Progenitor cell of endocrine pancreas (in vitro differentiated cells): ENCODE measurements at regions not wholly inside any gene's neighbourhood (a gene's known extent, or its start where the extent isn't known, plus 50 kb on each side); places are given as distances from the start of the nearest gene placed in this dataset.

Source experiments
- DNase-seq: peaks from one replicate; pipeline ENCODE4 v3.0.0; 2021; ENCODE audit warnings: low spot score; ENCODE audit not compliant: unreplicated experiment
- H3K27ac Mint-ChIP-seq: 2 replicates; pipeline ENCODE4 v1.8.0; 2021; ENCODE audit warnings: mild to moderate bottlenecking, moderate library complexity, mixed read lengths
- H3K27me3 Mint-ChIP-seq: 2 replicates; pipeline ENCODE4 v1.8.0; 2021; ENCODE audit warnings: mixed read lengths
- H3K36me3 Mint-ChIP-seq: 2 replicates; pipeline ENCODE4 v1.8.0; 2022; ENCODE audit warnings: mixed read lengths; ENCODE audit not compliant: insufficient read depth
- H3K4me1 Mint-ChIP-seq: 2 replicates; pipeline ENCODE4 v1.8.0; 2021; ENCODE audit warnings: low read depth, mixed read lengths
- H3K4me3 Mint-ChIP-seq: 2 replicates; pipeline ENCODE4 v1.8.0; 2021; ENCODE audit warnings: low read depth, mild to moderate bottlenecking, moderate library complexity, mixed read lengths
- H3K9me3 Mint-ChIP-seq: 2 replicates; pipeline ENCODE4 v1.8.0; 2021; ENCODE audit warnings: low read depth, mixed read lengths
- TF ChIP-seq, protein P1 (sequence below): fragments of 200-600 bp; sonication (generic); IDR thresholded peaks from one replicate; pipeline ENCODE4 v1.5.0; 2021; ENCODE audit warnings: antibody characterized with exemption, mild to moderate bottlenecking; ENCODE audit not compliant: unreplicated experiment

DNA sequence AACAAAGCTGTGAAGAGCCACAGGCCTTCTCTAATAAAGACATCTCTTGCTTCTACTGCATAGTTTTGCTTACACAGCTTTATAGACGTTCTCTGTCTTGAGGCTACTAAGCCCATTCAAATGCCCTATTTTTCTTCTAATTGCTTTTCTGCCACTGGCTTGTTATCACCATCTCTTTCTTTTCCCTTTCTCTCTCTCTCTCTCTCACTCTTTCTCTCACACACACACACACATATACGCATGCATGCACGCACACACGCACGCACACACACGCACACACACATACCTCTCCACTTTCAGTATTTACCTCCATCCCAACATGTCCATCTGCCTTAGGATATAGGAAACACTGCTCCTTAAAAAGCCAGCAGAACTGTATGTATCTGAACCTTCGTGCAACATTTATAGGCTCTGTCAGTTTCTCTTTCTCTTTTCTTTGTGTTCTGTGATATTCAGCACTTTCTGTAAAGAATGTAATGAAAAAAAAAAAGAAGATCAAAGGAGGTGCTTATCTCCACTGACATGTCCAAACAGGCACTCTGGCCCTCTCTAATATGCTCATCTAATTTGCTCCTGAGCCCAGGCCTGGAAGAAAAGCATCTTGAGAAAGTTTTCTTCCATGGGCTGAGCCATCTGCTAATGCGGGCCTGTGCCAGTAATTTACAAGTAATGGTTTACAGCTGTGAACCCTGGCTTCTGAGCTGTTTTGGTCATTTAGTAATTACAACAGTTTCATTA lies 1046.7 kb upstream of the MAP3K7 start:
- Mint-ChIP-seq H3K4me3 (no peak overlapping the region), H3K27ac (no peak overlapping the region), H3K9me3 (no peaks in the 10 kb centered on the region), H3K27me3 (no peaks in the 10 kb centered on the region), H3K4me1 (peaks cover 4% of the 10 kb centered on the region), H3K36me3 (no peaks in the 10 kb centered on the region)
- no peak for DNase-seq
- TF ChIP-seq, protein P1, sequence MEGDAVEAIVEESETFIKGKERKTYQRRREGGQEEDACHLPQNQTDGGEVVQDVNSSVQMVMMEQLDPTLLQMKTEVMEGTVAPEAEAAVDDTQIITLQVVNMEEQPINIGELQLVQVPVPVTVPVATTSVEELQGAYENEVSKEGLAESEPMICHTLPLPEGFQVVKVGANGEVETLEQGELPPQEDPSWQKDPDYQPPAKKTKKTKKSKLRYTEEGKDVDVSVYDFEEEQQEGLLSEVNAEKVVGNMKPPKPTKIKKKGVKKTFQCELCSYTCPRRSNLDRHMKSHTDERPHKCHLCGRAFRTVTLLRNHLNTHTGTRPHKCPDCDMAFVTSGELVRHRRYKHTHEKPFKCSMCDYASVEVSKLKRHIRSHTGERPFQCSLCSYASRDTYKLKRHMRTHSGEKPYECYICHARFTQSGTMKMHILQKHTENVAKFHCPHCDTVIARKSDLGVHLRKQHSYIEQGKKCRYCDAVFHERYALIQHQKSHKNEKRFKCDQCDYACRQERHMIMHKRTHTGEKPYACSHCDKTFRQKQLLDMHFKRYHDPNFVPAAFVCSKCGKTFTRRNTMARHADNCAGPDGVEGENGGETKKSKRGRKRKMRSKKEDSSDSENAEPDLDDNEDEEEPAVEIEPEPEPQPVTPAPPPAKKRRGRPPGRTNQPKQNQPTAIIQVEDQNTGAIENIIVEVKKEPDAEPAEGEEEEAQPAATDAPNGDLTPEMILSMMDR = no peak

DNA sequence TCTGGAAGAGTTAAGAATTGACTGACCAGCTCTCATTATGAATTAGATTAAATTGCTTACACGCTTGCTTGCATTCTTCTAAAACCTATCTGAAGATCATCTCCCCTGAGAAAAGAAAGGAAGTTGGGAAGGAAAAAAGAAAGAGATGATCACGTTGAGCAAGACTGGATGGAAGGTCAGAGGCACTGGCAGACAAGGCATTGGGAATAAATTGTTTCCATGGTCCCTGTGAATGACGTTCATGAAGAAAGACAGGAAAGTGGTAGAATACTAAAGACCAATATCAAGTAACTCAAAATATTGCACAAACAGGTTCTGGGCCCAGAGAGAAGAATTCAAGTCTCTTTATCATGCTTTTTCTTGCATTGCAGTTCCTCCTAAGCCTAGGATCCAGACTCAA lies 1045.4 kb upstream of the MAP3K7 start:
- Mint-ChIP-seq H3K9me3 (no peaks in the 10 kb centered on the region), H3K27ac (no peak overlapping the region), H3K36me3 (no peaks in the 10 kb centered on the region), H3K4me3 (no peak overlapping the region), H3K4me1 (peaks cover 4% of the 10 kb centered on the region), H3K27me3 (no peaks in the 10 kb centered on the region)
- TF ChIP-seq, protein P1 = no peak
- no peak for DNase-seq

DNA sequence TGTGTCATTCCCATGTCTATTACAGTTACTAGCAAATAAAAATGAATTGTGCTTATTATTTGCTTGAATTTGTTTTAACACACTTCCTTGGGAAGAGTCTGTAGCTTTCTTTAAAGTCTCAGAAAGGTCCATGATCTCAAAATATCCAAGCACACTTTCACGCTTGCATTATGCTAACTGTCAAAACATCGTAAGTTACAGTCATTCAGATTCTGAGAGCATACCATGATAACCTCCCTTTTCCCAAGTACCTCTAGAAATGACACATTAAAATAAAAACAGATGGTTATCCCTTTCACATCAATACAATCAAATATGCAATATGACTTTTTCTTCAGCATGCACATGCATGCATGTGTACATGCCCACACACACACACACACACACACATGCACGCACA lies 1044.4 kb upstream of the MAP3K7 start:
- Mint-ChIP-seq H3K27me3 (no peaks in the 10 kb centered on the region), H3K36me3 (no peaks in the 10 kb centered on the region), H3K4me3 (no peak overlapping the region), H3K4me1 (peaks cover 4% of the 10 kb centered on the region), H3K27ac (no peak overlapping the region), H3K9me3 (no peaks in the 10 kb centered on the region)
- TF ChIP-seq, protein P1 = no peak
- no peak for DNase-seq

DNA sequence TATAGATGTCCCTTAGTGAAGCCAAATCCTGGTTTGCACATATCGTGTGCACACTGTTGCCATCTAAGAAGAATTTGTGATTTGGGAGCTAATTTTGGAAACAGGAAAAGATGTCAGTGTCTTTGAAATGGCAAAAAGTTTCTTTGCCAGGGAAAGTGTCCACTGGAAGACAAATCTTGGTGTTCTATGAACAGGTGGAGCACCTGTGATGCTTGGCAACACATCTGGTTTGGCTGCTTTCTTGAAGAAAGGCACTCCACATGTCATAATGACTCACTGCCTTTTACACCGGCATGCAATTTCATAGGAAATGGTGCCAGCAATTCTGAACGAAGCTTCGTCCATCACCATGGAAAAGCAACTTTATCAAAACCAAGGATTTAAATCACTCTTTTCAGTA lies 1040.0 kb upstream of the MAP3K7 start:
- no peaks in the 10 kb centered on the region for H3K27me3 Mint-ChIP-seq
- DNase-seq = no peak
- no peak overlapping the region for H3K27ac Mint-ChIP-seq
- H3K4me3 Mint-ChIP-seq = no peak overlapping the region
- no peaks in the 10 kb centered on the region for H3K36me3 Mint-ChIP-seq
- H3K9me3 Mint-ChIP-seq = no peaks in the 10 kb centered on the region
- TF ChIP-seq, protein P1 = no peak
- no peaks in the 10 kb centered on the region for H3K4me1 Mint-ChIP-seq

DNA sequence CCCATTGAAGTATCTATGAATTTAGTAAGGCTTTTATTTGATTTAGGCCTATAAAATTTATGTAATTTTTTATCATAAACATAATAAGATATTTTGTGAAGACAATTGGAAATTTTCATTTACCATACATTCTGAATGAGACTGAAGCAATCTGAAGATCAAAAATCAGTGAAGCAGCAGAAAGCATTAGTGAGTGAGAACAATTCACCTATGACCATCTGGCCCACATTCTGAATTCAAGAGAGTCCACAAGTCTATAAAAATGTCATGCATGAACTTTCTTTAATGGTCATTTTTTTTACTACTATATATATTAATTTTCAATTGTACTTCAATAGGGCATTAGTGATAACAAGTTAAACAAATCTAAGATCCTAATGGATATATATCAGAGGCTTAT lies 1026.6 kb upstream of the MAP3K7 start:
- Mint-ChIP-seq H3K4me3 (no peak overlapping the region), H3K27me3 (no peaks in the 10 kb centered on the region), H3K4me1 (no peaks in the 10 kb centered on the region), H3K27ac (no peak overlapping the region), H3K36me3 (no peaks in the 10 kb centered on the region), H3K9me3 (no peaks in the 10 kb centered on the region)
- TF ChIP-seq, protein P1 = no peak
- DNase-seq = no peak
